ENCODE measurements at regions not wholly inside any gene's neighbourhood (a gene's known extent, or its start where the extent isn't known, plus 50 kb on each side); places are given as distances from the start of the nearest gene placed in this dataset.

DNA sequence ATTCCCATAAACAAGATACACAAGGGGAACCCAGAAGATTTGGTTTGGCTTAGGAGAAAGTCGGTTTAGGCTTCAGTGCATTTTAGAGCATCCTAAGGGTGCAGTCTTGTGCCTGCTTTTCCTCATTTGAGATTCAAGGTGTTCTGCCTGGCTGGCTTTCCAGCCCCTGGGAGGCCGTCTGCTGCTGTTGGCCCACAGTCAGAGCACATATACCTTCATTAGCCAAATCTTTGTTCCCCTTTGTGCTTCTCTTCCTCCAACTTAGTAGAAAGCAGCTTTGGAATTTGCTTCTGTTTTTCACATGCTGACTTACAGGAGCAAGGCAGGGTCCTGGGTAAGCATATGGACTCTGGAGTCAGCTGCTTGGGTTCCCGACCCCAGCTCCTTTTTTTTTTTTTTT is 477.1 kb upstream of the TCF4 start:
- Histone ChIP-seq H3K4me1 (ENCODE audit: low read depth) (no peaks in the 10 kb centered on the region), H3K9me3 (peaks cover 11% of the 10 kb centered on the region), H3K36me3 (ENCODE audit: low read depth) (no peaks in the 10 kb centered on the region), H3K4me3 (no peak overlapping the region)
- TF ChIP-seq CTCF (IDR thresholded peaks at IDR 0.05), result no peak
- ATAC-seq, result no peak
- intact Hi-C loops (cut with DNase I, micrococcal nuclease), result no loop called here
- no peak for DNase-seq

DNA sequence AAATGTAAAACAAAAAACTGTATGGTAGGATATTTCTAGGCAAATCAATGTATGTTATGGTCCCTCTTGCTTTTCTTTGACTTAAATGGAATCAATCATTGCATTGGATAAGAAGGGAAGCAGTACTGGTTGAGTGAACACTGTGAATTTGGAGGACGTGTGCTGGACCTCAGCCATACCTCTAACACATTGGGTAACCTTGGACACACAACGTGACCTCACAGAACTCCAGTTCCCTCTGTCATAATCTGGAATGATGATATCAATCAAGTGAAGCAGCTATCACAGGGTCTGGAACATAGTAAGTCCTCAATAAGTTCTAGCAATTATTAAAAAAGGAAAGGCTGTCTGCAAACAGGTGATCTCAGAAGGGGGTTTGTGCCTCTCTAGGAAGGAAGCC is 474.9 kb upstream of the TCF4 start:
- Histone ChIP-seq H3K9me3 (peaks cover 3% of the 10 kb centered on the region), H3K36me3 (ENCODE audit: low read depth) (no peaks in the 10 kb centered on the region), H3K4me3 (no peak overlapping the region), H3K4me1 (ENCODE audit: low read depth) (no peaks in the 10 kb centered on the region)
- no peak for TF ChIP-seq CTCF (IDR thresholded peaks at IDR 0.05)
- DNase-seq (no peak), ATAC-seq (no peak)
- intact Hi-C loops (cut with DNase I, micrococcal nuclease), result no loop called here

- TF ChIP-seq CTCF (IDR thresholded peaks at IDR 0.05), result no peak
- H3K9me3 ChIP-seq, result peaks cover 6% of the 10 kb centered on the region
- ATAC-seq (no peak), DNase-seq (no peak)
- no peak overlapping the region for H3K4me3 ChIP-seq
- H3K4me1 ChIP-seq (ENCODE audit: low read depth), result no peaks in the 10 kb centered on the region
- no peaks in the 10 kb centered on the region for H3K36me3 ChIP-seq (ENCODE audit: low read depth)
- intact Hi-C loops (cut with DNase I, micrococcal nuclease), result no loop called here
Measured at GRCh38 chr18:56060967-56061541, 473.1 kb upstream of the TCF4 start.

GRCh38 chr18:56052202-56052601 is 464.2 kb upstream of the TCF4 start:
- TF ChIP-seq CTCF (IDR thresholded peaks at IDR 0.05), result no peak
- Histone ChIP-seq H3K36me3 (ENCODE audit: low read depth) (no peaks in the 10 kb centered on the region), H3K4me1 (ENCODE audit: low read depth) (no peaks in the 10 kb centered on the region), H3K4me3 (no peak overlapping the region), H3K9me3 (peaks cover 23% of the 10 kb centered on the region)
- intact Hi-C loops (cut with DNase I, micrococcal nuclease), result no loop called here
- no peak for DNase-seq
- no peak for ATAC-seq

DNA sequence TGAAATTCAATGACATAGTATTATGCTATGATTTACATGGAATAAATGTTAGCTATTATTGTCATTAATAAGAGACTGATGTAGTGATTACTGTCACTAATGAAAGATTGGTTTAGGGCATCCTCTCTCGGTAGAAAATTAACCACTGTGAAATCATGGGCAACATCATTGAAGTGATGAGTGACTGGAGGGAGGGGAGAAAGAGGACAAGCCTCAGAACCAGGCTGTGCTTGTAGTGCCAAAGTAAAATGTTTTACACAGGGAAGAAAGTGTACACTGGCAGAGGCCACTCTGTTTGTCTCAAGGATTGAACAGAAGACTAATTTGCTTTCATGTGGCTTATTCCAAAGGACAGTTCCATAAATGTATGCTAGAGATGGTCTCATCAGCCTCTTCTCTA is 456.2 kb upstream of the TCF4 start:
- Histone ChIP-seq H3K4me1 (ENCODE audit: low read depth) (no peaks in the 10 kb centered on the region), H3K9me3 (peaks cover 27% of the 10 kb centered on the region), H3K4me3 (no peak overlapping the region), H3K36me3 (ENCODE audit: low read depth) (no peaks in the 10 kb centered on the region)
- ATAC-seq (no peak), DNase-seq (no peak)
- TF ChIP-seq CTCF (IDR thresholded peaks at IDR 0.05), result no peak
- intact Hi-C loops (cut with DNase I, micrococcal nuclease), result no loop called here

DNA sequence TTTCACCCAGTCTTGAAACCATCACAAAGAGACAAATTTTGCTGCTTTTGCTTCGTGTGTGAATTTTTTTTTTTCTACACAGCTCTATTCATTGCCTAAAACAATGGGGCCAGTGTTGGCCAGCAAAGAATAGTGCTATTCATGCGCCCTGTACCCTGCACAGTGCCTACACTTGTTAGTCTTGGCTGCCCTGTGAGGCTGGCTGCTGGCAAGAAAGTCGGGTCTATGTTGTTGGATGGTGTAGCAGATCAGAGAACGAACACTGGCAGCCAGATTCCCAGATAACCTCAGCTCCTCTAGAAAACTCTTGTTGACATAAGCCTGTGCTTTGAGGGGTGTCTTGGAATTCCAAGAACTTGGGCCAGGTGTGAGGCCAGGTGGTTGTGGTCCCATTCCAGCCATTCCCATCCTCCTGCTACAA is 455.7 kb upstream of the TCF4 start:
- DNase-seq (no peak), ATAC-seq (no peak)
- Histone ChIP-seq H3K4me1 (ENCODE audit: low read depth) (no peaks in the 10 kb centered on the region), H3K9me3 (peaks cover 23% of the 10 kb centered on the region), H3K4me3 (no peak overlapping the region), H3K36me3 (ENCODE audit: low read depth) (no peaks in the 10 kb centered on the region)
- intact Hi-C loops (cut with DNase I, micrococcal nuclease), result no loop called here
- TF ChIP-seq CTCF (IDR thresholded peaks at IDR 0.05), result no peak

All from mucosa of descending colon (tissue), 3 donors.